Cardiac fibroblast (primary cell): ENCODE measurements at regions not wholly inside any gene's neighbourhood (a gene's known extent, or its start where the extent isn't known, plus 50 kb on each side); places are given as distances from the start of the nearest gene placed in this dataset.

Experiments
- DNase-seq, 2 donors: peaks; one replicate each; pipeline versions ENCODE4 v3.0.0 to v3.0.0-alpha.2; 2010; ENCODE audit warnings: low read depth in 2 of 2
- H3K4me3 ChIP-seq, 2 donors: replicated peaks in 1 of 2; 1 replicate in 1 of 2; 2 replicates in 1 of 2; pipeline ENCODE4 v1.5.1; 2011; ENCODE audit warnings: low read depth in 2 of 2, low read length in 2 of 2, mild to moderate bottlenecking in 2 of 2, moderate library complexity in 1 of 2
- TF ChIP-seq, protein P1 (sequence below): IDR thresholded peaks from one replicate; pipeline ENCODE4 v1.5.1; 2011; ENCODE audit warnings: low read depth, mild to moderate bottlenecking, low read length, inconsistent platforms

DNA sequence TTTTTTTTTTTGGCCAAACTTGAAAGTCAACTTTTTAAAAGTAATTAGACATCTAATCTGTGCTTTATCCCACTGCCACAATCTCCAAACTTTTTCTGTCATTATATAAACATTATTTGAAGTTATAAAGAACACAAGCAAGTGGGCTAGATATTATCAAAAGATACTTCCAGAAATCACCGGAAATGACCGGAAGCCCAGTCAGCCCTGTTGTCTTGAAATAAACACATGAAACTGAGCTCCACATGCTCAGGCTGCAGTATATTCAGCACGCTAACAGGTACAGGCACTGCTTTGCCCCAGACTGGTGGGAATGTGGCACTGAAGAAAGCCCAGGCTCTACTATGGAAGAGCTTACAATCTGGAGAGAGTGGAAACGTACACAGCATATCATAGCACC lies 158.9 kb upstream of the PLEKHG7 start:
- TF ChIP-seq, protein P1, sequence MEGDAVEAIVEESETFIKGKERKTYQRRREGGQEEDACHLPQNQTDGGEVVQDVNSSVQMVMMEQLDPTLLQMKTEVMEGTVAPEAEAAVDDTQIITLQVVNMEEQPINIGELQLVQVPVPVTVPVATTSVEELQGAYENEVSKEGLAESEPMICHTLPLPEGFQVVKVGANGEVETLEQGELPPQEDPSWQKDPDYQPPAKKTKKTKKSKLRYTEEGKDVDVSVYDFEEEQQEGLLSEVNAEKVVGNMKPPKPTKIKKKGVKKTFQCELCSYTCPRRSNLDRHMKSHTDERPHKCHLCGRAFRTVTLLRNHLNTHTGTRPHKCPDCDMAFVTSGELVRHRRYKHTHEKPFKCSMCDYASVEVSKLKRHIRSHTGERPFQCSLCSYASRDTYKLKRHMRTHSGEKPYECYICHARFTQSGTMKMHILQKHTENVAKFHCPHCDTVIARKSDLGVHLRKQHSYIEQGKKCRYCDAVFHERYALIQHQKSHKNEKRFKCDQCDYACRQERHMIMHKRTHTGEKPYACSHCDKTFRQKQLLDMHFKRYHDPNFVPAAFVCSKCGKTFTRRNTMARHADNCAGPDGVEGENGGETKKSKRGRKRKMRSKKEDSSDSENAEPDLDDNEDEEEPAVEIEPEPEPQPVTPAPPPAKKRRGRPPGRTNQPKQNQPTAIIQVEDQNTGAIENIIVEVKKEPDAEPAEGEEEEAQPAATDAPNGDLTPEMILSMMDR, result no peak
- DNase-seq, result no peak
- no peak overlapping the region for H3K4me3 ChIP-seq

DNA sequence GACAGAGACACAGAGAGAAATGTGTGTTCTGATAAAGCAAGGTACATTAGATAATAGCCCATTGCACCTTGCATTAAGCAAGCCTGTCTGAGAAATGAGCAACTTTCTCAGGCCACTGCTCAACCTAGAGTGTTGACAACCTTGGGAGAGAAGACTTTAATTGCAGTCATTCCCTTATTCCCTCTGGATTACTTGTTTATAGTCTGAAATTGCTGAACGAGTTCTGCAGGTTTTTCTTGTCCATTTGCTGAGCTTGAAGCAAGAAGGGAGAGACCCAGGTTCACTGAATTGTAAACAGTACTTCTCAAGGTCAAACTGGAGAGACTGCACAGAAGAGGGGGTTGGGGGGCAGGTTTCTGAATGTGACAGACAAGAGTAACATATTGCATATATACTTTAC lies 159.4 kb upstream of the PLEKHG7 start:
- peak in 1 of 2 donors; percentile 31 for DNase-seq
- TF ChIP-seq, protein P1, result no peak
- H3K4me3 ChIP-seq, result no peak overlapping the region

DNA sequence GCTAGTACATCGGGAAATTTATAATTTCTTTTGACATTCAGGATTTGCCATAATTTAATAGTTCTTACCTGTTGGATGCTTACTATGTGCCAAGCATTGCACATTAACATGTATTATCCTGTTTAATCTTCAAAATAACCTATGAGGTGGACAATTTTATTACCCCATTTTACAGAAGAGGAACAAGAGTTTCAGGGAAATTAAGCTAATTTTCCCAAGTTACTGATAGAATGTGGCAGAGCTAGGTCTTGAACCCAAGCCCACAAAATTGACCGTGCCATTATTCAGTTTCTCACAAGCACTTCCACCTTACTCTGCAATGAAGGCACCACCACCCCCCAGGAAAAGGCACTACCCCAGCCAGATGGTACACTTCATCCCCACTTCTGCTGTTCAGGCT lies 161.1 kb upstream of the PLEKHG7 start:
- TF ChIP-seq, protein P1, result no peak
- no peak for DNase-seq
- no peak overlapping the region for H3K4me3 ChIP-seq

DNA sequence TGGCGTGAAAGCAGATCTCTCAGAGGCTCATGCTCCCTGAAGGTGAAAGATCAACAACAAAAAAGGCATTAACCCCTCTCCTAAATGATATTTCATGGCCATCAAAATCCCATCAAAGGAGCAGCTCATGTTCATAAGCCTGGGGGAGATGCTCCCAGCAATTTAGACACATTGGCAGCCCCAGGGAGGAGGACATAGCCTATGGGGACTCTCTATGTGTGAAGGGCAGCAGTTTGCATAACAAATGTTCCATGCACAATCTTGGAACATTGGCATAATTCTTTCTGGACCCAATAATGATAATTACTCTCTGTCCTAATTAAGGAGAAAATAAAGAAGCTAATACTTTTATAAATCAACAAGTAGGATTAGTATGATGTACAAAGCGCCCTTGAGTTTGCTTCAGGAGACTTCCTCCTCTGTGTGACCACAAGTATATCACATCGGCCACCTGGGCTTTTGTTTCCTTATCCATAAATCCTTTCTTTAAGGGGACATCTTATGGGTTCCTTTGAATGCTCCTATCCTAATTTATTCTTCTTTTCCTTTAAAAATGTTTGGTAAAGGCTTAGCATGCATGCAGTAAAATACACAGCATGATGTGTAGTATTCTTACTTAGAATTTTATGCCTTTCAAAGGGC lies 161.9 kb upstream of the PLEKHG7 start:
- no peak for DNase-seq
- TF ChIP-seq, protein P1, result no peak
- H3K4me3 ChIP-seq, result no peak overlapping the region

DNA sequence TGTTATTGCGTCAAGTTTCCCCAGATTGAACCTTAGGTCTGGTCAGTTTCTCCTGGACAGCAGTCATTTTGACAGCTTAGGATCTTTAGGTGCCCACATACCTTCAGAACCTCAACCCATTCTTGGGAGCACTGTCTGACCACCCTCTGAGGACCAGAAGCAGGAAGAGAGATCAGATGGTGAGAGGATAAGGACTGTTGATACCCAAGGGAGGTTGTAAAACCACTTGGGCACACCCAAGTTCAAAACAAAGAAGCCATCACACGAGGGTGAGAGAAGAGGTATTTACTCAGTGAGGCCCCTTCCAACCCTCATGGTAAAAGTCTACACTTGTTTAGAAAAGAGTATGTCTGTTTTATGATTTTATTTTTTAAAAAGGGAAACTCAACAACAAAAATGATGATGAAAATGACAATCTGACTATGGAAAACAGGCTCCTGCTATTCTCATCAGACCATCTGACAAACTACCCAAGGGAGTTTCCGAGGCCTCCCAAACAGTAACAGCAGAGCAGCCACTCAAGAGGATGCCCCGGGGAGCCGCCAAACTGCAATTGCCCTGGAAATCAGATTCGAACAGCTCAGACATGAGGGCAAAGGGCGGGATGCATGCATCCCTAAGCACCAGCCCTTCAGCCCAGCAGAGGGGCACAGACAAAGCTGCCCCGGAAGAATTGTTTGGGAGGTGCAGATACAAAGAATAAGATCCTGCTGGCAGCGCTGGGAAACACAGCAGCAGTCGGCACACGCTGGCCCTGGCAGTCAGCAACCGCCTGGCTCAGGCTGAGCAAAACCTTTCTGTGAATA lies 162.6 kb upstream of the PLEKHG7 start:
- no peak overlapping the region for H3K4me3 ChIP-seq
- TF ChIP-seq, protein P1, result no peak
- DNase-seq, result no peak

DNA sequence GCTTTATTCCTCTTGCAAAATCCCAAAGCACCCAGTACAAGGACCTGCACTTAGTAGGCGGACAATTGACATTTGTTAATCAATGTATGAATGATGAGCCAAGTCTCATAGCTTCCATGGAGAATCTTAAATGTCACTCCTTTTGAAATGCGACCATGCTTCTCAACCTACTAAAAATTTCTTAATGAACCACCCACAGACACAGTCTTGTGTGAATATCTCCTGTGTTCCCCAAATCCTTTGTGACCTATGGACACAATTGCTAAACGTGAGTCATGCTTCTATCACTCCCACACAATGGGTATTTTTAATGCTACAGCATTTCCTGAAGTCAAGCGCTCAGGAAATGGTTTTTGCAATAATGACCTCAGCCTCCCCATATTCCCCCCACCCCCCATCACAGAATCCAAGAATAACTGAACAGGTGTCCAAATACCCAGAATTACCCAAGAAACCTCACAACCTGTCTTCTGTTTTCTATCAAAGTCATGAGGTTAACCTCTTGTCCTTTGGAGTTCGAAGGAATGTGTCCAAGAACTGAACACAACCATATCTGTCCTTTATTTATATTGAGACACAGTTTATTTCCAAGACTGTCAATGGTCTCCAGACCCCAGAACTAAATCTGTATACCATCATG lies 163.6 kb upstream of the PLEKHG7 start:
- no peak overlapping the region for H3K4me3 ChIP-seq
- DNase-seq, result peak; percentile 90 to 95
- TF ChIP-seq, protein P1, result no peak
